ENCODE measurements at regions not wholly inside any gene's neighbourhood (a gene's known extent, or its start where the extent isn't known, plus 50 kb on each side); places are given as distances from the start of the nearest gene placed in this dataset.

- no peak for TF ChIP-seq CTCF (IDR thresholded peaks at IDR 0.05; ENCODE audit: low read depth, low read length, poor library complexity, severe bottlenecking)
- TF ChIP-seq EZH2phosphoT487 (IDR thresholded peaks at IDR 0.05; ENCODE audit: borderline replicate concordance, low read length) = no peak
Measured at GRCh38 chr2:216989340-216990129, 129.7 kb upstream of the TNP1 start.

Data from DOHH2 (cell line).